ENCODE measurements at regions not wholly inside any gene's neighbourhood (a gene's known extent, or its start where the extent isn't known, plus 50 kb on each side); places are given as distances from the start of the nearest gene placed in this dataset.

GRCh38 chr10:88194961-88195367 lies 331.5 kb downstream of the PTEN start:
- TF ChIP-seq, protein P1, sequence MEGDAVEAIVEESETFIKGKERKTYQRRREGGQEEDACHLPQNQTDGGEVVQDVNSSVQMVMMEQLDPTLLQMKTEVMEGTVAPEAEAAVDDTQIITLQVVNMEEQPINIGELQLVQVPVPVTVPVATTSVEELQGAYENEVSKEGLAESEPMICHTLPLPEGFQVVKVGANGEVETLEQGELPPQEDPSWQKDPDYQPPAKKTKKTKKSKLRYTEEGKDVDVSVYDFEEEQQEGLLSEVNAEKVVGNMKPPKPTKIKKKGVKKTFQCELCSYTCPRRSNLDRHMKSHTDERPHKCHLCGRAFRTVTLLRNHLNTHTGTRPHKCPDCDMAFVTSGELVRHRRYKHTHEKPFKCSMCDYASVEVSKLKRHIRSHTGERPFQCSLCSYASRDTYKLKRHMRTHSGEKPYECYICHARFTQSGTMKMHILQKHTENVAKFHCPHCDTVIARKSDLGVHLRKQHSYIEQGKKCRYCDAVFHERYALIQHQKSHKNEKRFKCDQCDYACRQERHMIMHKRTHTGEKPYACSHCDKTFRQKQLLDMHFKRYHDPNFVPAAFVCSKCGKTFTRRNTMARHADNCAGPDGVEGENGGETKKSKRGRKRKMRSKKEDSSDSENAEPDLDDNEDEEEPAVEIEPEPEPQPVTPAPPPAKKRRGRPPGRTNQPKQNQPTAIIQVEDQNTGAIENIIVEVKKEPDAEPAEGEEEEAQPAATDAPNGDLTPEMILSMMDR (IDR thresholded peaks at IDR 0.05; ENCODE audit: control insufficient read depth, extremely low read depth, insufficient read depth) = no peak
- no peak for DNase-seq (ENCODE audit: low read depth)
- H3K4me3 ChIP-seq (ENCODE audit: low read depth, low read length) = no peak overlapping the region

- TF ChIP-seq, protein P1 (IDR thresholded peaks at IDR 0.05; ENCODE audit: control insufficient read depth, extremely low read depth, insufficient read depth) = no peak
- H3K4me3 ChIP-seq (ENCODE audit: low read depth, low read length) = no peak overlapping the region
- no peak for DNase-seq (ENCODE audit: low read depth)
Measured at GRCh38 chr10:88195841-88196240, 332.4 kb downstream of the PTEN start.

DNA sequence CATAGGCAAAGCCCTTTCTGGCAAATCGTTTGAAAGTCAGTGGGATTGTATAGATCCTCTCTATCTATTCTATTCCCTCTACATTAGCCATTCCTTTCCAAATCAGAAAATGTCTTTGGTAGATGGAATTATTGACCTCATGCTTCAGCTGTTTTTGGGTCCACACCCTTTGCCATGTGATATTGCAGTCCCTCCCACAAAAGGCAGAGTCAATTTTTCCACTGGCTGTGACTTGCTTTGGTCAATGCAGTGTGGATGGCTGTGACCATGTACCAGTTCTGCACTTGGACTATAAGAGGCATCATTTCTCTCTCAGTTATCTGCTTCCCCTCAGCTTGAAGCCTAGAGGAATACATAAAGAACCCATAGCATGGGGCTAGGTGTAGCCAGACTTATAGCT lies 332.9 kb downstream of the PTEN start:
- no peak overlapping the region for H3K4me3 ChIP-seq (ENCODE audit: low read depth, low read length)
- TF ChIP-seq, protein P1 (IDR thresholded peaks at IDR 0.05; ENCODE audit: control insufficient read depth, extremely low read depth, insufficient read depth) = no peak
- DNase-seq (ENCODE audit: low read depth) = no peak

DNA sequence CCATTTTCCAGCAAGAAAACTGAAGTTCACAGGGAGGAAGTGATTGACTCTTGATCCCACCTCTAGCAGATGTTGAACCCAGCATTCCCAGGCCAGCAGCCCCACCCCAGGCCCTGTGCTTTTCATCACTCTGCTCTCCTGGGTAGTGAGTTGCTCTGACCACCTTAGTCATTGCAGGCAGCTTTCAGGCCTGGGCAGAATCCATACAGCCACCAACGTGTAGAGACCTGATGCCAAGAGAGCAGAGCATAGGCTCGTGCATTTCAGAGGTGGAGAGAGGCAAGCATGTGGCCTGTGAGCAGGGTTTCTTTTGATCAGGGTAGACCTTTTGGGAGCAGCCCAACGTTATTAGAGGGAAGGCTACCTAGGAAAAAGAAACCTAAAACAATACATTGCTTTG lies 334.6 kb downstream of the PTEN start:
- DNase-seq (ENCODE audit: low read depth) = no peak
- H3K4me3 ChIP-seq (ENCODE audit: low read depth, low read length) = no peak overlapping the region
- TF ChIP-seq, protein P1 (IDR thresholded peaks at IDR 0.05; ENCODE audit: control insufficient read depth, extremely low read depth, insufficient read depth) = no peak

DNA sequence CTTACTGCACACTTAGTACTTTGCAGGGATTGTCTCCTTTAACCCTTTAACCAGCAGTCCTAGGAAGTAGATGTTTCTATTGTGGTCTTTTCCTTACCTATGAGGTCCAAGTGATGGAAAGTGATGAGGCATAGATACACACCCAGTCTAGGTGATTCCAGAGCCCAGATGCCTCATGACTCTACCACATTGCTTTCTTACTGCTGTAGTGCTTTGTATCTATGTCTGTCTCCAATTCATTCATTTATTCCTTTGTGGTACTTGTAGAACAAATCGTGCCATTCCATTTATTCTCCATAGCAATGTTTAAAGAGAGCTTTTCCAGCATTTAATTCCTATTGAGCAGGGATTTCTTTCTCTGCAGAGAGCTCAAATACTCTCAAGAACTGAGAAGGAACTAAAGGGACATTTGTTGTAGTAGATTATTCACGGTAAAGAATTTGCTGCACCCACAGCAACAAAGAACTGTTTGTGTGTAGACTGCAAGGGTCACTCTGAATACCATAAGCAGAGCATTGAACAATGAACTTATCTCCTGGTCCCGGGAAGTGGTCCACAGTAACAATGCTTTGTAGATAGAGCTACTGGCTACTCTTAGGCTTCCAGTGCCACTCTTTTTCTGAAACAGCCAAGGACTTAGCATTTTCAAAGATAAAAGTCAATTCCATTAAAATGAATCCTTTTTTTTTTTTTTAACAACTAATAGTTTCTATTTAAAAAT lies 337.0 kb downstream of the PTEN start:
- no peak overlapping the region for H3K4me3 ChIP-seq (ENCODE audit: low read depth, low read length)
- TF ChIP-seq, protein P1 (IDR thresholded peaks at IDR 0.05; ENCODE audit: control insufficient read depth, extremely low read depth, insufficient read depth) = no peak
- no peak for DNase-seq (ENCODE audit: low read depth)

- H3K4me3 ChIP-seq (ENCODE audit: low read depth, low read length) = no peak overlapping the region
- no peak for DNase-seq (ENCODE audit: low read depth)
- TF ChIP-seq, protein P1 (IDR thresholded peaks at IDR 0.05; ENCODE audit: control insufficient read depth, extremely low read depth, insufficient read depth) = no peak
Measured at GRCh38 chr10:88205842-88206446, 342.5 kb downstream of the PTEN start.

Measured in LNCaP clone FGC (cell line).